DOHH2 (cell line): ENCODE measurements at regions not wholly inside any gene's neighbourhood (a gene's known extent, or its start where the extent isn't known, plus 50 kb on each side); places are given as distances from the start of the nearest gene placed in this dataset.

Source experiments
- H3F3A ChIP-seq: fragments of 200-600 bp; sonication (generic), shearing (Covaris generic); 2 replicates; pipeline ENCODE4 v1.6.0; 2016; ENCODE audit warnings: antibody characterized with exemption, mild to moderate bottlenecking; ENCODE audit not compliant: control insufficient read depth, insufficient read depth
- H3K27ac ChIP-seq: fragments of 200-600 bp; sonication (generic); 2 replicates; pipeline ENCODE4 v1.5.1; 2014; ENCODE audit warnings: low read depth, mild to moderate bottlenecking, low read length, moderate library complexity
- H3K27me3 ChIP-seq: fragments of 200-600 bp; sonication (generic); 2 replicates; pipeline ENCODE4 v1.6.1; 2014; ENCODE audit warnings: mild to moderate bottlenecking, low read length, mixed read lengths; ENCODE audit not compliant: control insufficient read depth
- H3K36me3 ChIP-seq: fragments of 200-600 bp; sonication (generic); 2 replicates; pipeline ENCODE4 v1.6.1; 2014; ENCODE audit warnings: mild to moderate bottlenecking, low read length, moderate library complexity, mixed read lengths; ENCODE audit not compliant: control insufficient read depth
- H3K4me1 ChIP-seq: fragments of 200-600 bp; sonication (generic); 2 replicates; pipeline ENCODE4 v1.6.1; 2014; ENCODE audit warnings: mild to moderate bottlenecking, low read length, mixed read lengths; ENCODE audit not compliant: control insufficient read depth
- H3K4me2 ChIP-seq: fragments of 200-600 bp; sonication (generic); 2 replicates; pipeline ENCODE4 v1.6.0; 2014; ENCODE audit warnings: mild to moderate bottlenecking, low read length, moderate library complexity
- H3K4me3 ChIP-seq: fragments of 200-600 bp; sonication (generic); 2 replicates; pipeline ENCODE4 v1.5.1; 2014; ENCODE audit warnings: mild to moderate bottlenecking, low read length, mixed read lengths
- H3K79me2 ChIP-seq: fragments of 200-600 bp; sonication (generic); 2 replicates; pipeline ENCODE4 v1.6.1; 2014; ENCODE audit warnings: mild to moderate bottlenecking, low read length, mixed read lengths; ENCODE audit not compliant: control insufficient read depth
- H3K9me2 ChIP-seq: fragments of 200-600 bp; sonication (generic); replicated peaks from 2 replicates; pipeline ENCODE4 v1.6.1; 2014; ENCODE audit warnings: mild to moderate bottlenecking, low read length, mixed read lengths; ENCODE audit not compliant: control insufficient read depth
- H3K9me3 ChIP-seq: fragments of 200-600 bp; sonication (generic); 2 replicates; pipeline ENCODE4 v1.6.1; 2014; ENCODE audit warnings: antibody characterized with exemption, low read length, mixed read lengths; ENCODE audit not compliant: control insufficient read depth, insufficient read depth
- H4K20me1 ChIP-seq: fragments of 200-600 bp; sonication (generic); 2 replicates; pipeline ENCODE4 v1.6.0; 2014; ENCODE audit warnings: low read depth, mild to moderate bottlenecking, antibody characterized with exemption, low read length, moderate library complexity; ENCODE audit not compliant: control insufficient read depth, insufficient read depth
- CTCF ChIP-seq: fragments of 200-600 bp; sonication (generic); IDR thresholded peaks from one replicate; pipeline ENCODE4 v1.5.1; 2014; ENCODE audit warnings: antibody characterized with exemption, mild to moderate bottlenecking, low read depth, low read length; ENCODE audit not compliant: poor library complexity, severe bottlenecking
- EZH2phosphoT487 ChIP-seq: fragments of 200-600 bp; sonication (generic); IDR thresholded peaks from 2 replicates; pipeline ENCODE4 v1.6.1; 2017; ENCODE audit warnings: borderline replicate concordance, mild to moderate bottlenecking, antibody characterized with exemption, low read length, moderate library complexity, mixed read lengths

- Histone ChIP-seq H3K4me2 (no peak overlapping the region), H3K27ac (no peak overlapping the region), H4K20me1 (no peaks in the 10 kb centered on the region), H3K9me2 (no peaks in the 10 kb centered on the region), H3K27me3 (no peaks in the 10 kb centered on the region), H3K79me2 (no peaks in the 10 kb centered on the region), H3K4me3 (no peak overlapping the region), H3K36me3 (no peaks in the 10 kb centered on the region), H3K9me3 (no peaks in the 10 kb centered on the region), H3K4me1 (no peaks in the 10 kb centered on the region), H3F3A (no peaks in the 10 kb centered on the region)
- TF ChIP-seq CTCF: no peak
- no peak for TF ChIP-seq EZH2phosphoT487
Observed at GRCh38 chr3:161422171-161422700, 50.9 kb upstream of the SPTSSB start.
